ENCODE measurements at regions not wholly inside any gene's neighbourhood (a gene's known extent, or its start where the extent isn't known, plus 50 kb on each side); places are given as distances from the start of the nearest gene placed in this dataset.
A peak's percentile ranks its signal among the peaks of the same experiment; 100 is the strongest.

GRCh38 chr3:193872265-193872753, 263.6 kb upstream of the HES1 start:
- peak overlapping the region; percentile 61 for H4K91ac ChIP-seq (replicated peaks; ENCODE audit: insufficient read length, low read length)
- ChIA-PET POLR2A (ENCODE audit: partially characterized antibody) (no interaction called here), CTCF (ENCODE audit: partially characterized antibody) (interaction anchor here (0.7 to 2.2 kb wide), 8 partner anchors 10 to 266 kb away, joined by 3 to 7 read pairs (median 3); no protein-coding TSS in a partner anchor)
- H3K4me1 ChIP-seq (replicated peaks in 1 of 4; ENCODE audit: control insufficient read depth in 3 of 4, insufficient read depth in 4 of 4, low read length in 3 of 4), result peaks cover 3 to 22% (median 11%) of the 10 kb centered on the region in 4 experiments
- H3K14ac ChIP-seq (ENCODE audit: insufficient read length), result no peak overlapping the region
- no peaks in the 10 kb centered on the region for H3K36me3 ChIP-seq (ENCODE audit: control insufficient read depth in 2 of 4, insufficient read depth in 4 of 4, low read length in 3 of 4)
- peak overlapping the region; percentile 66; the same call in 1 of the 2 replicates for H2BK15ac ChIP-seq (ENCODE audit: low read length)
- H2BK5ac ChIP-seq (ENCODE audit: low read depth, low read length), result no peak overlapping the region
- H2BK12ac ChIP-seq (ENCODE audit: low read depth, low read length), result peak overlapping the region; percentile 80; the same call in 1 of the 2 replicates
- no peak overlapping the region for H3K27ac ChIP-seq (ENCODE audit: low read depth, low read length)
- DNase-seq (ENCODE audit: low read depth in 1 of 2, low spot score in 2 of 2), result no peak
- FAIRE-seq, result no peak
- peaks cover 0 to 37% (median 26%) of the 10 kb centered on the region in 4 experiments; a peak in 6 of 7 replicates for H3K27me3 ChIP-seq (replicated peaks in 1 of 4; ENCODE audit: control insufficient read depth in 3 of 4, extremely low read depth in 1 of 4, insufficient read depth in 3 of 4, low read length in 3 of 4)
- no peaks in the 10 kb centered on the region for H3K9me3 ChIP-seq (ENCODE audit: insufficient read depth in 2 of 2, low read depth in 1 of 2, low read length in 1 of 2)
- no peak overlapping the region for H3K4me3 ChIP-seq (ENCODE audit: extremely low read depth in 1 of 4, insufficient read depth in 2 of 4, low read depth in 3 of 4, low read length in 4 of 4)
- no peaks in the 10 kb centered on the region for H3K23me2 ChIP-seq (ENCODE audit: low read depth, low read length)
- WGBS, 2 experiments (ENCODE audit: extremely low coverage in 1 of 2, insufficient coverage in 1 of 2, insufficient read length in 1 of 2, insufficient replicate concordance in 2 of 2, low coverage in 1 of 2, low lambda C conversion rate in 2 of 2, missing lambda C conversion rate in 1 of 2), result 71% methylated on average over 2 of the region's 2 CpGs; no CpG with 5 or more reads in 1 of the 2 experiments
- no peak overlapping the region for H3K4ac ChIP-seq (replicated peaks; ENCODE audit: insufficient read length, low read depth, low read length)
- no peak overlapping the region for H2AK5ac ChIP-seq (ENCODE audit: low read depth, low read length)
- H2BK120ac ChIP-seq (replicated peaks; ENCODE audit: low read depth, low read length), result no peak overlapping the region
- no peak overlapping the region for H3K4me2 ChIP-seq (ENCODE audit: insufficient read depth in 1 of 2, low read depth in 2 of 2, low read length in 2 of 2)
- peak overlapping the region; percentile 53; the same call in 1 of the 2 replicates for H3K18ac ChIP-seq (ENCODE audit: extremely low read depth, low read length)
- H4K8ac ChIP-seq (ENCODE audit: extremely low read depth, insufficient read depth, low read length), result no peak overlapping the region
- no peak overlapping the region for H4K5ac ChIP-seq (ENCODE audit: insufficient read length, low read depth, low read length)
- H3K79me2 ChIP-seq (ENCODE audit: control insufficient read depth in 1 of 2, insufficient read depth in 2 of 2, low read length in 2 of 2), result no peaks in the 10 kb centered on the region
- H3K9ac ChIP-seq (replicated peaks in 1 of 4; ENCODE audit: extremely low read depth in 1 of 4, low read depth in 3 of 4, low read length in 3 of 4), result no peak overlapping the region
- peak overlapping the region; percentile 96 for H2BK20ac ChIP-seq (ENCODE audit: low read length)
- H4K20me1 ChIP-seq (replicated peaks in 1 of 2; ENCODE audit: control insufficient read depth in 1 of 2, insufficient read depth in 2 of 2, low read length in 2 of 2), result no peaks in the 10 kb centered on the region
- H3K23ac ChIP-seq (ENCODE audit: insufficient read length), result no peak overlapping the region
- no peak for TF ChIP-seq TCF12 (IDR thresholded peaks at IDR 0.05; ENCODE audit: low read depth, low read length)
- TF ChIP-seq SIX5 (IDR thresholded peaks at IDR 0.05; ENCODE audit: low read depth, low read length), result no peak
- TF ChIP-seq KDM4A (IDR thresholded peaks at IDR 0.05; ENCODE audit: low read depth, low read length, severe bottlenecking), result no peak
- H3K79me1 ChIP-seq (ENCODE audit: low read depth, low read length), result no peaks in the 10 kb centered on the region
- no peak overlapping the region for H3K56ac ChIP-seq (replicated peaks; ENCODE audit: insufficient read length, low read depth, low read length)
- H2AFZ ChIP-seq (ENCODE audit: low read length), result no peak overlapping the region

Data from H1 (cell line).